Endothelial cell (in vitro differentiated cells): ENCODE measurements at regions not wholly inside any gene's neighbourhood (a gene's known extent, or its start where the extent isn't known, plus 50 kb on each side); places are given as distances from the start of the nearest gene placed in this dataset.

Experiments used
- DNase-seq: peaks from one replicate; pipeline ENCODE4 v3.0.0; 2021; ENCODE audit warnings: low spot score
- H3K27ac Mint-ChIP-seq: one replicate; pipeline ENCODE4 v1.8.0; 2021; ENCODE audit warnings: mixed read lengths, inconsistent platforms; ENCODE audit not compliant: unreplicated experiment
- H3K27me3 Mint-ChIP-seq: one replicate; pipeline ENCODE4 v1.8.0; 2021; ENCODE audit warnings: mild to moderate bottlenecking, moderate library complexity, mixed read lengths, inconsistent platforms; ENCODE audit not compliant: unreplicated experiment
- H3K36me3 Mint-ChIP-seq: one replicate; pipeline ENCODE4 v1.8.0; 2021; ENCODE audit warnings: mild to moderate bottlenecking, low read depth, mixed read lengths, inconsistent platforms; ENCODE audit not compliant: unreplicated experiment
- H3K4me1 Mint-ChIP-seq: one replicate; pipeline ENCODE4 v1.8.0; 2021; ENCODE audit warnings: mild to moderate bottlenecking, mixed read lengths, inconsistent platforms; ENCODE audit not compliant: unreplicated experiment
- H3K4me3 Mint-ChIP-seq: one replicate; pipeline ENCODE4 v1.8.0; 2021; ENCODE audit warnings: mild to moderate bottlenecking, mixed read lengths, inconsistent platforms; ENCODE audit not compliant: unreplicated experiment
- H3K9me3 Mint-ChIP-seq: one replicate; pipeline ENCODE4 v1.8.0; 2021; ENCODE audit warnings: mixed read lengths, inconsistent platforms; ENCODE audit not compliant: unreplicated experiment
- CTCF ChIP-seq: fragments of 200-600 bp; sonication (generic); IDR thresholded peaks from one replicate; pipeline ENCODE4 v1.5.0; 2021; ENCODE audit warnings: antibody characterized with exemption; ENCODE audit not compliant: unreplicated experiment

- no peak for TF ChIP-seq CTCF
- peaks cover 5% of the 10 kb centered on the region for H3K27me3 Mint-ChIP-seq
- no peak overlapping the region for H3K27ac Mint-ChIP-seq
These were observed 69.5 kb upstream of the SUCLG2 start for GRCh38 chr3:67723863-67724262.

GRCh38 chr3:67719333-67719732 lies 64.9 kb upstream of the SUCLG2 start:
- H3K4me1 Mint-ChIP-seq = no peaks in the 10 kb centered on the region
- no peak overlapping the region for H3K4me3 Mint-ChIP-seq
- no peaks in the 10 kb centered on the region for H3K9me3 Mint-ChIP-seq
- no peak overlapping the region for H3K27ac Mint-ChIP-seq
- no peaks in the 10 kb centered on the region for H3K36me3 Mint-ChIP-seq
- H3K27me3 Mint-ChIP-seq = peaks cover 3% of the 10 kb centered on the region
- TF ChIP-seq CTCF = no peak
- no peak for DNase-seq

More at GRCh38 chr3:67723863-67724262, 69.5 kb upstream of the SUCLG2 start:
- Mint-ChIP-seq H3K4me1 (no peaks in the 10 kb centered on the region), H3K36me3 (no peaks in the 10 kb centered on the region), H3K9me3 (no peaks in the 10 kb centered on the region), H3K4me3 (no peak overlapping the region)
- no peak for DNase-seq

GRCh38 chr3:67715971-67716370 lies 61.6 kb upstream of the SUCLG2 start:
- no peak for DNase-seq
- Mint-ChIP-seq H3K36me3 (no peaks in the 10 kb centered on the region), H3K4me3 (no peak overlapping the region), H3K9me3 (no peaks in the 10 kb centered on the region), H3K27me3 (peaks cover 3% of the 10 kb centered on the region), H3K4me1 (no peaks in the 10 kb centered on the region), H3K27ac (no peak overlapping the region)
- no peak for TF ChIP-seq CTCF

GRCh38 chr3:67713764-67714469 lies 59.5 kb upstream of the SUCLG2 start:
- DNase-seq = no peak
- no peaks in the 10 kb centered on the region for H3K4me1 Mint-ChIP-seq
- no peak overlapping the region for H3K4me3 Mint-ChIP-seq
- peaks cover 3% of the 10 kb centered on the region for H3K27me3 Mint-ChIP-seq
- H3K9me3 Mint-ChIP-seq = no peaks in the 10 kb centered on the region
- TF ChIP-seq CTCF = no peak
- H3K27ac Mint-ChIP-seq = no peak overlapping the region
- no peaks in the 10 kb centered on the region for H3K36me3 Mint-ChIP-seq

GRCh38 chr3:67712259-67712658 lies 57.8 kb upstream of the SUCLG2 start:
- no peak for DNase-seq
- no peak for TF ChIP-seq CTCF
- no peaks in the 10 kb centered on the region for H3K36me3 Mint-ChIP-seq

More at GRCh38 chr3:67712259-67712658, 57.8 kb upstream of the SUCLG2 start:
- Mint-ChIP-seq H3K4me3 (no peak overlapping the region), H3K27ac (no peak overlapping the region), H3K9me3 (no peaks in the 10 kb centered on the region), H3K4me1 (no peaks in the 10 kb centered on the region), H3K27me3 (peaks cover 3% of the 10 kb centered on the region)
